ENCODE measurements at regions not wholly inside any gene's neighbourhood (a gene's known extent, or its start where the extent isn't known, plus 50 kb on each side); places are given as distances from the start of the nearest gene placed in this dataset.

DNA sequence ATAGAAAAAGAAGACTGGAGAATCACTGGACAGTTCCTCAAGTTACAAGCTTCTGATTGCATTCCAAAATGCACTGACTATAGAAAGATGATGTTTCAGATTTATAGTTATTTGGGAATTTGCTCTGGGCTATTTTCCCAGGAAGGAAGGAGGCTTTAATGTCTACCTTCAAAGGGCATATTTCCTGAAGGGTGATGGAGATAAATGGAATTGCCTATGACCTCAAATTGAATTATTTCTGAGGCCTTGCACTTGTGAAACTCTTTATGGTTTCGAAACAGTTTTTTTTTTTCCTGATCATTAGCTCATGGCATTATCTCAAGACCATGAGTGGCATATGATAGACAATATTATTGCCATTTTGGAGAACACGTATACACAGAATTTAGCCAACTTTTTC, 333.9 kb downstream of the METTL15 start:
- H3K9me3 ChIP-seq (ENCODE audit: control insufficient read depth in 1 of 2, insufficient read depth in 1 of 2, low read length in 2 of 2) = no peaks in the 10 kb centered on the region
- H3K27me3 ChIP-seq (ENCODE audit: control insufficient read depth in 1 of 2, insufficient read depth in 2 of 2, low read length in 2 of 2) = no peaks in the 10 kb centered on the region
- no peak overlapping the region for H3K4me3 ChIP-seq (ENCODE audit: low read length)
- POLR2A ChIA-PET = no interaction called here
- H3K27ac ChIP-seq (ENCODE audit: low read depth in 1 of 2, low read length in 2 of 2) = no peak overlapping the region
- no peak overlapping the region for H3K27ac Mint-ChIP-seq
- H3K4me1 Mint-ChIP-seq (ENCODE audit: low read depth) = no peaks in the 10 kb centered on the region
- H3K27me3 Mint-ChIP-seq = no peaks in the 10 kb centered on the region
- CTCF ChIA-PET = no interaction called here
- H3K4me3 Mint-ChIP-seq = no peak overlapping the region
- no peaks in the 10 kb centered on the region for H3K4me1 ChIP-seq (ENCODE audit: insufficient read depth, low read length)
- H3K9me3 Mint-ChIP-seq = peaks cover 2% of the 10 kb centered on the region
- H3K36me3 ChIP-seq (ENCODE audit: insufficient read depth, low read length) = no peaks in the 10 kb centered on the region
- intact Hi-C loops (cut with DNase I, micrococcal nuclease) = no loop called here
- no peak for ATAC-seq (ENCODE audit: poor library complexity)
- DNase-seq = no peak
- H3K36me3 Mint-ChIP-seq (ENCODE audit: low read depth) = no peaks in the 10 kb centered on the region
- TF ChIP-seq, protein P1, sequence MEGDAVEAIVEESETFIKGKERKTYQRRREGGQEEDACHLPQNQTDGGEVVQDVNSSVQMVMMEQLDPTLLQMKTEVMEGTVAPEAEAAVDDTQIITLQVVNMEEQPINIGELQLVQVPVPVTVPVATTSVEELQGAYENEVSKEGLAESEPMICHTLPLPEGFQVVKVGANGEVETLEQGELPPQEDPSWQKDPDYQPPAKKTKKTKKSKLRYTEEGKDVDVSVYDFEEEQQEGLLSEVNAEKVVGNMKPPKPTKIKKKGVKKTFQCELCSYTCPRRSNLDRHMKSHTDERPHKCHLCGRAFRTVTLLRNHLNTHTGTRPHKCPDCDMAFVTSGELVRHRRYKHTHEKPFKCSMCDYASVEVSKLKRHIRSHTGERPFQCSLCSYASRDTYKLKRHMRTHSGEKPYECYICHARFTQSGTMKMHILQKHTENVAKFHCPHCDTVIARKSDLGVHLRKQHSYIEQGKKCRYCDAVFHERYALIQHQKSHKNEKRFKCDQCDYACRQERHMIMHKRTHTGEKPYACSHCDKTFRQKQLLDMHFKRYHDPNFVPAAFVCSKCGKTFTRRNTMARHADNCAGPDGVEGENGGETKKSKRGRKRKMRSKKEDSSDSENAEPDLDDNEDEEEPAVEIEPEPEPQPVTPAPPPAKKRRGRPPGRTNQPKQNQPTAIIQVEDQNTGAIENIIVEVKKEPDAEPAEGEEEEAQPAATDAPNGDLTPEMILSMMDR (IDR thresholded peaks at IDR 0.05) = no peak

DNA sequence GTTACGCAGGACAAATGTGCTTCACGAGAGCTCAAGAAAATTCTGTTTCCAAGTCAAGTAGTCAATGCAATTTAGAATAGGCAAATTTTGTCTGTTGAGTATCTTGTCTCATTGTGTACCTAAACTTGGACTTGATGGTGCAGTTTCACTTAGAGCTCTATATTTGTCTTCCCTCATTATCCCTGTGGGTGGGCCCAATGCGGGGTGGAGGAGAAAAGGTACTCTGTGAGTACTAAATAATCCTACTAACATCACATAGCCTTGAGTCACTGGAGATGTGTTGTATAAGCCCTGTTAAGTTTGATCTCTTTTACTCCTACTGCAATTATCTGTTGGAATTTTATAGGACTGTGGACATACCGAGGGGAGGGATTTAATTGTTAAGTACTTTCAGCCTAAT, 331.2 kb downstream of the METTL15 start:
- intact Hi-C loops (cut with DNase I, micrococcal nuclease) = no loop called here
- H3K36me3 ChIP-seq (ENCODE audit: insufficient read depth, low read length) = no peaks in the 10 kb centered on the region
- no peak overlapping the region for H3K27ac Mint-ChIP-seq

DNA sequence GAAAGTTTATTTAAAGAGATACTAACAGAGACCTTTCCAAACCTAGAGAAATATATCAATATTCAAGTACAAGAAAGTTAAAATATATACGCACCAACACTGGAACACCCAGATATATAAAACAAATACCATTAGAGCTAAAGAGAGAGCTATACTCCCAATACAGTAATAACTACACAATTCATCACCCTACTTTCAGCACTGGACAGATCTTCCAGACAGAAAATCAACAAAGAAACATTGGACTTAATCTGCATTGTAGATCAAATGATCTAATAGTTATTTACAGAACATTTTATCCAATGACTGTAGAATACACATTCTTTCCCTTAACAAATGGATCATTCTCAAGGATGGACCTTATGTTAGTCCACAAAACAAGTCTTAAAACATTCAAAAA, 311.9 kb downstream of the METTL15 start:
- ATAC-seq (ENCODE audit: poor library complexity) (no peak), DNase-seq (no peak)
- Mint-ChIP-seq H3K27ac (no peak overlapping the region), H3K9me3 (peaks cover 10% of the 10 kb centered on the region), H3K4me3 (no peak overlapping the region), H3K27me3 (no peaks in the 10 kb centered on the region), H3K36me3 (ENCODE audit: low read depth) (no peaks in the 10 kb centered on the region), H3K4me1 (ENCODE audit: low read depth) (no peaks in the 10 kb centered on the region)
- ChIA-PET POLR2A (no interaction called here), CTCF (no interaction called here)
- Histone ChIP-seq H3K27me3 (ENCODE audit: control insufficient read depth in 1 of 2, insufficient read depth in 2 of 2, low read length in 2 of 2) (no peaks in the 10 kb centered on the region), H3K27ac (ENCODE audit: low read depth in 1 of 2, low read length in 2 of 2) (no peak overlapping the region), H3K36me3 (ENCODE audit: insufficient read depth, low read length) (no peaks in the 10 kb centered on the region), H3K4me3 (ENCODE audit: low read length) (no peak overlapping the region), H3K9me3 (ENCODE audit: control insufficient read depth in 1 of 2, insufficient read depth in 1 of 2, low read length in 2 of 2) (no peaks in the 10 kb centered on the region), H3K4me1 (ENCODE audit: insufficient read depth, low read length) (no peaks in the 10 kb centered on the region)
- TF ChIP-seq, protein P1 (IDR thresholded peaks at IDR 0.05) = no peak
- intact Hi-C loops (cut with DNase I, micrococcal nuclease) = no loop called here

More for the DNA sequence above, 331.2 kb downstream of the METTL15 start:
- DNase-seq = no peak
- no peaks in the 10 kb centered on the region for H3K4me1 Mint-ChIP-seq (ENCODE audit: low read depth)
- H3K4me1 ChIP-seq (ENCODE audit: insufficient read depth, low read length) = no peaks in the 10 kb centered on the region
- no peak overlapping the region for H3K4me3 Mint-ChIP-seq
- ChIA-PET POLR2A (no interaction called here), CTCF (no interaction called here)
- TF ChIP-seq, protein P1 (IDR thresholded peaks at IDR 0.05) = no peak
- H3K36me3 Mint-ChIP-seq (ENCODE audit: low read depth) = no peaks in the 10 kb centered on the region
- no peak for ATAC-seq (ENCODE audit: poor library complexity)
- no peaks in the 10 kb centered on the region for H3K27me3 Mint-ChIP-seq
- no peak overlapping the region for H3K4me3 ChIP-seq (ENCODE audit: low read length)
- no peak overlapping the region for H3K27ac ChIP-seq (ENCODE audit: low read depth in 1 of 2, low read length in 2 of 2)
- no peaks in the 10 kb centered on the region for H3K9me3 ChIP-seq (ENCODE audit: control insufficient read depth in 1 of 2, insufficient read depth in 1 of 2, low read length in 2 of 2)
- peaks cover 2% of the 10 kb centered on the region for H3K9me3 Mint-ChIP-seq
- no peaks in the 10 kb centered on the region for H3K27me3 ChIP-seq (ENCODE audit: control insufficient read depth in 1 of 2, insufficient read depth in 2 of 2, low read length in 2 of 2)

Data from CD4-positive, alpha-beta T cell (primary cell).